ENCODE measurements at regions not wholly inside any gene's neighbourhood (a gene's known extent, or its start where the extent isn't known, plus 50 kb on each side); places are given as distances from the start of the nearest gene placed in this dataset.

DNA sequence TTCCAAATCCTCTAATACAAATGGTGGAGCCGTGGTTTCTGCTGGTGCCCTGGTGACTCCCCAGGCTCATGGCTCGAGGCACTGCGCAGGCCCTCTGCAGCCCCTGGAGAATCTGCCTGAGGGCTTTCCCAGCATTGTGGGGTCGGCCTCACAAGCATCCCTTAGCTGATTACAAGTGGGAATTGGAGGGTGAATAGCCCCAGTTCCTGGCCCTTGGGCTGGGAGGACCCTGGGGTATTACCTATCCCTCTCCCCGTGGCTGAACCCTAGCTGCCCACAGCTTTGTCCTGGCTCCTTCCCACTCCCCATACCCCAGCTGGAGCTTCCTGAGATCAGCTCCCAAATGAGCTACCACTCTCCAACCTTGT, 212.2 kb upstream of the CST7 start:
- no peak for TF ChIP-seq EZH2 (IDR thresholded peaks at IDR 0.05; ENCODE audit: low read depth)
- TF ChIP-seq CTCF (conservative IDR thresholded peaks at IDR 0.05) = no peak
- Histone ChIP-seq H2AFZ (no peak overlapping the region), H3K9me2 (ENCODE audit: insufficient read depth) (no peaks in the 10 kb centered on the region), H3K79me2 (ENCODE audit: low read depth) (no peaks in the 10 kb centered on the region), H3F3A (ENCODE audit: insufficient read depth, low read depth) (no peaks in the 10 kb centered on the region), H3K36me3 (ENCODE audit: low read depth) (no peaks in the 10 kb centered on the region), H4K20me1 (ENCODE audit: insufficient read depth) (no peaks in the 10 kb centered on the region), H3K4me1 (replicated peaks; ENCODE audit: insufficient read depth) (no peaks in the 10 kb centered on the region), H3K27ac (no peak overlapping the region), H3K27me3 (ENCODE audit: insufficient read depth, low read depth) (no peaks in the 10 kb centered on the region), H3K4me2 (no peak overlapping the region), H3K9me3 (ENCODE audit: insufficient read depth, low read depth) (peaks cover 4% of the 10 kb centered on the region; the same call in 1 of the 2 replicates), H3K4me3 (no peak overlapping the region)
- no peak for DNase-seq
- no TSS peak for BruUV-seq (replicated peaks)
- intact Hi-C loops (cut with micrococcal nuclease; ENCODE audit: unreplicated experiment) = no loop called here
- ChIA-PET POLR2A (ENCODE audit: unreplicated experiment) (no interaction called here), CTCF (no interaction called here)

DNA sequence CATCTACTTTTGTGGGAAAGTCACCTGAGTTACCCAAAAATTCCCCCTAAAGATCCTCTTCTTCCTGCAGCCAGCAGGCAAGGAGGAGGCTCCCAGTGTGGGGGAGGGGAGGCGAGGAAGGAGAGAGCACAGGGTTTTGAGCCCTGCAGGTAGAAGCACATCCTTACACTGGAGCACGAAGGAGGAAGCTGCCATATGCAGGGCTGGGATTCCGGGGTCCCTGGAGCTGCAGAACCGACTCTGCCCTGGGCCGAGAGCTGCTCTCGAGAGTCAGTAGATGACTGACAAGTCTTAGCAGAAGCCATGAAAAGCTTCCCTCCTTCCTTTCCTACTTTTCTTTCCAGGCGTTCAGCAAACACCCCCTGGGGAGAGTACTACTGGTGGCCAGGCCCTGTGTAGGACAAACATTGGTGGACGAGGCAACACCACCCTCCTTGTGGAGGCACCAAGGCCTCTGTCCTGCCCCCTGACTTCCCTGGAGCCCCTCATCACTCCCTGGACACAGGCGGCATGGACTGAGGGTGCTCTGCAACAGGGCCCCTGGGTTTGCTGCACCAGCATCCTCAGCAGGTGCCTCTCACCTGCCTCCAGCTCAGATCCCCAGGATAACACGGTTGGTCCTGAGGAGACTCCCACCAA, 211.7 kb upstream of the CST7 start:
- Histone ChIP-seq H3K9me2 (ENCODE audit: insufficient read depth) (no peaks in the 10 kb centered on the region), H3K27ac (no peak overlapping the region), H3K4me3 (no peak overlapping the region), H2AFZ (no peak overlapping the region), H3K4me2 (no peak overlapping the region), H4K20me1 (ENCODE audit: insufficient read depth) (no peaks in the 10 kb centered on the region), H3K27me3 (ENCODE audit: insufficient read depth, low read depth) (no peaks in the 10 kb centered on the region), H3K4me1 (replicated peaks; ENCODE audit: insufficient read depth) (no peaks in the 10 kb centered on the region), H3F3A (ENCODE audit: insufficient read depth, low read depth) (no peaks in the 10 kb centered on the region), H3K9me3 (ENCODE audit: insufficient read depth, low read depth) (peaks cover 4% of the 10 kb centered on the region; the same call in 1 of the 2 replicates), H3K36me3 (ENCODE audit: low read depth) (no peaks in the 10 kb centered on the region), H3K79me2 (ENCODE audit: low read depth) (no peaks in the 10 kb centered on the region)
- no TSS peak for BruUV-seq (replicated peaks)
- TF ChIP-seq CTCF (conservative IDR thresholded peaks at IDR 0.05) (no peak), EZH2 (IDR thresholded peaks at IDR 0.05; ENCODE audit: low read depth) (no peak)
- no peak for DNase-seq
- ChIA-PET CTCF (no interaction called here), POLR2A (ENCODE audit: unreplicated experiment) (no interaction called here)
- intact Hi-C loops (cut with micrococcal nuclease; ENCODE audit: unreplicated experiment) = no loop called here

- CTCF ChIA-PET = no interaction called here
- H4K20me1 ChIP-seq (ENCODE audit: insufficient read depth) = no peaks in the 10 kb centered on the region
- DNase-seq = no peak
- H3K79me2 ChIP-seq (ENCODE audit: low read depth) = no peaks in the 10 kb centered on the region
- no peaks in the 10 kb centered on the region for H3F3A ChIP-seq (ENCODE audit: insufficient read depth, low read depth)
- no peak overlapping the region for H2AFZ ChIP-seq
- no peaks in the 10 kb centered on the region for H3K27me3 ChIP-seq (ENCODE audit: insufficient read depth, low read depth)
- no peak overlapping the region for H3K27ac ChIP-seq
- no peaks in the 10 kb centered on the region for H3K4me1 ChIP-seq (replicated peaks; ENCODE audit: insufficient read depth)
- H3K36me3 ChIP-seq (ENCODE audit: low read depth) = no peaks in the 10 kb centered on the region
- H3K9me2 ChIP-seq (ENCODE audit: insufficient read depth) = no peaks in the 10 kb centered on the region
- TF ChIP-seq CTCF (conservative IDR thresholded peaks at IDR 0.05) (no peak), EZH2 (IDR thresholded peaks at IDR 0.05; ENCODE audit: low read depth) (no peak)
- no TSS peak for BruUV-seq (replicated peaks)
- H3K9me3 ChIP-seq (ENCODE audit: insufficient read depth, low read depth) = peaks cover 4% of the 10 kb centered on the region; the same call in 1 of the 2 replicates
- H3K4me3 ChIP-seq = no peak overlapping the region
- POLR2A ChIA-PET (ENCODE audit: unreplicated experiment) = no interaction called here
- intact Hi-C loops (cut with micrococcal nuclease; ENCODE audit: unreplicated experiment) = no loop called here
- H3K4me2 ChIP-seq = no peak overlapping the region
Measured at GRCh38 chr20:24738058-24738775, 210.9 kb upstream of the CST7 start.

All from PC-9 (cell line).